ENCODE measurements at regions not wholly inside any gene's neighbourhood (a gene's known extent, or its start where the extent isn't known, plus 50 kb on each side); places are given as distances from the start of the nearest gene placed in this dataset.
"Not testable (repeated sequence)": the region's sequence is repeated elsewhere in the genome, so short reads cannot be mapped to it uniquely, and the experiment has no call there.

DNA sequence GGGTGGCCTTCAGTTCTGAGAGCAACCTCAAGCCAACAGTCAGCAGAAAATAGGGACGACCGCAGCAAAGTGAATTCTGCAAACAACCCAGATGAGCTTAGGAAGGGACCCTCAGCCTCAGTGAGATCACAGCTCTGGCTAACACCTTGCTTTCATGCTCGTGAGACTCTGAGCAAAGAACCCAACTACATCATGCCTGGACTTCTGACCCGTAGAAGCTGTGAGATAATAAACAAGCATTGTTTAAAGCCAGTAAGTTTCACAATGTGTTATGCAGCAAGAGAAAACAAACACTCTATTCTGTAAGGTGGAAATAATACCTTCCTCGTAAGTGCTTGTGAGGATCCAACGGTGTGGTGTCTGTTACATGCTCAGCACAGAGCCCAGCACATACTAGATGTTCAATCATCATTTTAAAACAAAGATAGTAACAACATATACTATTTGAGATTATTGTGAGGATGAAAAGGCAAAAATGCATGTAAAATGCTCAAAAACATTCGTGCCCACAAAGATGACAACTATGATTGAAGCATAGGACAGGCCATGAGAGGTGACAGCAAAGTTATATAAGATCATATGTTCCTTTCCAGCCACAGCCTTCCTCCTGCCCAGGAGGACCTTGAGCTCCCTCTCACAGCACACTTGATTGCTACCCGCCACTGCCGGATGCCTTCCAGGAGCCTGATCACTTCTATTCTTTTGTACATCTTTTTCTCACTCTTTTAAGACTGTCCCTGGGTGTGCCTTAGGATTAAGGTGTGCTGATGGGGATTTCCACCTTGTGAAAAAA, 433.3 kb downstream of the BUD13 start:
- Histone ChIP-seq H4K20me1 (ENCODE audit: control insufficient read depth, insufficient read depth, low read depth, low read length) (no peaks in the 10 kb centered on the region), H3K27me3 (ENCODE audit: control insufficient read depth, low read length) (peaks cover 5% of the 10 kb centered on the region), H3K79me2 (ENCODE audit: control insufficient read depth, low read length) (no peaks in the 10 kb centered on the region), H3K36me3 (ENCODE audit: control insufficient read depth, low read length) (no peaks in the 10 kb centered on the region), H3K4me3 (ENCODE audit: low read length) (no peak overlapping the region), H3F3A (ENCODE audit: control insufficient read depth, insufficient read depth) (no peaks in the 10 kb centered on the region), H3K9me3 (ENCODE audit: control insufficient read depth, insufficient read depth, low read length) (no peaks in the 10 kb centered on the region), H3K9me2 (replicated peaks; ENCODE audit: control insufficient read depth, low read length) (no peaks in the 10 kb centered on the region), H3K4me2 (ENCODE audit: low read length) (no peak overlapping the region), H3K4me1 (ENCODE audit: control insufficient read depth, low read length) (peaks cover 20% of the 10 kb centered on the region), H3K27ac (ENCODE audit: low read depth, low read length) (no peak overlapping the region)
- no peak for TF ChIP-seq EZH2phosphoT487 (IDR thresholded peaks at IDR 0.05; ENCODE audit: borderline replicate concordance, low read length)
- TF ChIP-seq, protein P1, sequence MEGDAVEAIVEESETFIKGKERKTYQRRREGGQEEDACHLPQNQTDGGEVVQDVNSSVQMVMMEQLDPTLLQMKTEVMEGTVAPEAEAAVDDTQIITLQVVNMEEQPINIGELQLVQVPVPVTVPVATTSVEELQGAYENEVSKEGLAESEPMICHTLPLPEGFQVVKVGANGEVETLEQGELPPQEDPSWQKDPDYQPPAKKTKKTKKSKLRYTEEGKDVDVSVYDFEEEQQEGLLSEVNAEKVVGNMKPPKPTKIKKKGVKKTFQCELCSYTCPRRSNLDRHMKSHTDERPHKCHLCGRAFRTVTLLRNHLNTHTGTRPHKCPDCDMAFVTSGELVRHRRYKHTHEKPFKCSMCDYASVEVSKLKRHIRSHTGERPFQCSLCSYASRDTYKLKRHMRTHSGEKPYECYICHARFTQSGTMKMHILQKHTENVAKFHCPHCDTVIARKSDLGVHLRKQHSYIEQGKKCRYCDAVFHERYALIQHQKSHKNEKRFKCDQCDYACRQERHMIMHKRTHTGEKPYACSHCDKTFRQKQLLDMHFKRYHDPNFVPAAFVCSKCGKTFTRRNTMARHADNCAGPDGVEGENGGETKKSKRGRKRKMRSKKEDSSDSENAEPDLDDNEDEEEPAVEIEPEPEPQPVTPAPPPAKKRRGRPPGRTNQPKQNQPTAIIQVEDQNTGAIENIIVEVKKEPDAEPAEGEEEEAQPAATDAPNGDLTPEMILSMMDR (IDR thresholded peaks at IDR 0.05; ENCODE audit: low read depth, low read length, poor library complexity, severe bottlenecking): no peak

DNA sequence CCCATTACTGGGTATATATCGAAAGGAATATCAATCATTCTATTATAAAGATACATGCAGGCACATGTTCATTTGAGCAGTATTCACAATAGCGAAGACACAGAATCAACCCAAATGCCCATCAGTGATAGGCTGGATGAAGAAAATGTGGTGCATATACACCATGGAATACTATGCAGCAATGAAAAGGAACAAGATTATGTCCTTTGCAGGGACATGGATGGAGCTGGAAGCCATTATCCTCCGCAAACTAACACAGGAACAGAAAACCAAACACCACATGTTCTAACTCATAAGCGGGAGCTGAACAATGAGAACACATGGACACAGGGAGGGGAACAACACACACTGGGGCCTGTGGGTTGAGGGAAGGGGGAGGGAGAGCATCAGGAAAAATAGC, 434.3 kb downstream of the BUD13 start:
- not testable (repeated sequence) for H3K27ac ChIP-seq (ENCODE audit: low read depth, low read length); H3K4me2 ChIP-seq (ENCODE audit: low read length); H3K36me3 ChIP-seq (ENCODE audit: control insufficient read depth, low read length); H4K20me1 ChIP-seq (ENCODE audit: control insufficient read depth, insufficient read depth, low read depth, low read length); H3K9me3 ChIP-seq (ENCODE audit: control insufficient read depth, insufficient read depth, low read length); H3K9me2 ChIP-seq (replicated peaks; ENCODE audit: control insufficient read depth, low read length); H3K79me2 ChIP-seq (ENCODE audit: control insufficient read depth, low read length); H3K27me3 ChIP-seq (ENCODE audit: control insufficient read depth, low read length); H3F3A ChIP-seq (ENCODE audit: control insufficient read depth, insufficient read depth); H3K4me1 ChIP-seq (ENCODE audit: control insufficient read depth, low read length); H3K4me3 ChIP-seq (ENCODE audit: low read length)

DNA sequence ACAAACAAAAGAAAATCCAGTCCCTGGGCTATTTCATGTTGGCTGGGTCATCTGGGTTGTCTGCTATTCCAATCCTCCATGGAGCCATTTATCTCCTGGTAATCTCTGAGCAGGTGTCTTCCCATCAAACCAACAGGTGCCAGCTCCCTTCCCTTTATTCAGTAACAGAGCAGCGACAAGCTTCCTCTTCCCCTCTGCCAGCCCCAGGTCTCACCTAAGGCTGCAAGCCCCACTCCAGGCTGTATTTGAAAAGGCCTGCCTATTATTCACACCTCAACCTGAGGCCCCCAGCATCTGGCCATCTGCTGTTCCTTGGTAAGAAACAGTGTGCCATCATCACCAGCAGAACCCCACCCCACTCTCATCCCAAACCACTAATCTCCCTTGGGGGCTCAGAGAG, 436.2 kb downstream of the BUD13 start:
- Histone ChIP-seq H3K9me3 (ENCODE audit: control insufficient read depth, insufficient read depth, low read length) (no peaks in the 10 kb centered on the region), H3K79me2 (ENCODE audit: control insufficient read depth, low read length) (no peaks in the 10 kb centered on the region), H3K27ac (ENCODE audit: low read depth, low read length) (no peak overlapping the region)

DNA sequence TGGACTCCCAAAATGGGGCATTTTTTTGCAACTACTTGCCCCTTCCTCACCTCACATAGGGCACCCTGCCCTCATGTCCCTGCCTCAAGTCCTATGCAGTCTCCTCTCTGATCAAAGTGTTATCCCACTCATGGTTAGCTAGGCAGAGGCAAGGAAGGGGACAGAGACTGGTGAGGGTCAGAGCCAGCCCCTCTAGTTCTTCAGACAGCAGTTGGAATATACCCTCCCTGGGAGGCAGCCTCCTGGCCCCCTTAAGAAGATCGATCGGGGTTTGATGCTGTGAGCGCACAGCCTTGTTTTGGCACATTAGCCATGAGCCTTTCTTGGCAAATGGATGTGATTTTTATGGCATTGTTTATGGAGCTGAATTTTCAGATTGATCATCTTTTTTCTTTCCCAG, 436.9 kb downstream of the BUD13 start:
- Histone ChIP-seq H3K4me1 (ENCODE audit: control insufficient read depth, low read length) (no peaks in the 10 kb centered on the region), H3K36me3 (ENCODE audit: control insufficient read depth, low read length) (no peaks in the 10 kb centered on the region), H3F3A (ENCODE audit: control insufficient read depth, insufficient read depth) (no peaks in the 10 kb centered on the region), H3K9me3 (ENCODE audit: control insufficient read depth, insufficient read depth, low read length) (no peaks in the 10 kb centered on the region), H3K9me2 (replicated peaks; ENCODE audit: control insufficient read depth, low read length) (no peaks in the 10 kb centered on the region), H3K27ac (ENCODE audit: low read depth, low read length) (no peak overlapping the region), H4K20me1 (ENCODE audit: control insufficient read depth, insufficient read depth, low read depth, low read length) (no peaks in the 10 kb centered on the region), H3K79me2 (ENCODE audit: control insufficient read depth, low read length) (no peaks in the 10 kb centered on the region), H3K4me3 (ENCODE audit: low read length) (no peak overlapping the region), H3K4me2 (ENCODE audit: low read length) (no peak overlapping the region), H3K27me3 (ENCODE audit: control insufficient read depth, low read length) (0 out of 2 replicates have a peak, but pooled peaks cover 2% of the 10 kb centered on the region)
- no peak for TF ChIP-seq EZH2phosphoT487 (IDR thresholded peaks at IDR 0.05; ENCODE audit: borderline replicate concordance, low read length)
- TF ChIP-seq, protein P1 (IDR thresholded peaks at IDR 0.05; ENCODE audit: low read depth, low read length, poor library complexity, severe bottlenecking): no peak

More for the DNA sequence above, 436.2 kb downstream of the BUD13 start:
- no peaks in the 10 kb centered on the region for H3K9me2 ChIP-seq (replicated peaks; ENCODE audit: control insufficient read depth, low read length)
- H3K4me1 ChIP-seq (ENCODE audit: control insufficient read depth, low read length): no peaks in the 10 kb centered on the region
- TF ChIP-seq, protein P1 (IDR thresholded peaks at IDR 0.05; ENCODE audit: low read depth, low read length, poor library complexity, severe bottlenecking): no peak
- no peak for TF ChIP-seq EZH2phosphoT487 (IDR thresholded peaks at IDR 0.05; ENCODE audit: borderline replicate concordance, low read length)
- no peaks in the 10 kb centered on the region for H3F3A ChIP-seq (ENCODE audit: control insufficient read depth, insufficient read depth)
- no peak overlapping the region for H3K4me2 ChIP-seq (ENCODE audit: low read length)
- no peaks in the 10 kb centered on the region for H3K36me3 ChIP-seq (ENCODE audit: control insufficient read depth, low read length)
- 0 out of 2 replicates have a peak, but pooled peaks cover 2% of the 10 kb centered on the region for H3K27me3 ChIP-seq (ENCODE audit: control insufficient read depth, low read length)
- no peak overlapping the region for H3K4me3 ChIP-seq (ENCODE audit: low read length)
- no peaks in the 10 kb centered on the region for H4K20me1 ChIP-seq (ENCODE audit: control insufficient read depth, insufficient read depth, low read depth, low read length)

All from DOHH2 (cell line).